WERI-Rb-1 (cell line): ENCODE measurements at regions not wholly inside any gene's neighbourhood (a gene's known extent, or its start where the extent isn't known, plus 50 kb on each side); places are given as distances from the start of the nearest gene placed in this dataset.

Source experiments
- DNase-seq: peaks from one replicate; pipeline ENCODE4 v3.0.0-alpha.2; 2020
- H3K27ac ChIP-seq: fragments of 250-450 bp; sonication (Bioruptor Pico); 2 replicates; pipeline ENCODE4 v1.5.1; 2020; ENCODE audit warnings: mild to moderate bottlenecking, moderate library complexity
- H3K27me3 ChIP-seq: fragments of 250-450 bp; sonication (Bioruptor Pico); 2 replicates; pipeline ENCODE4 v1.5.1; 2021; ENCODE audit warnings: mild to moderate bottlenecking, low read depth, moderate library complexity; ENCODE audit not compliant: insufficient read depth, severe bottlenecking
- H3K36me3 ChIP-seq: fragments of 250-450 bp; sonication (Bioruptor Pico); 2 replicates; pipeline ENCODE4 v1.5.1; 2020; ENCODE audit warnings: mild to moderate bottlenecking, moderate library complexity
- H3K4me3 ChIP-seq: 2 replicates; pipeline ENCODE4 v1.5.1; 2011; ENCODE audit warnings: low read depth, mild to moderate bottlenecking, control low read depth, low read length
- H3K9me3 ChIP-seq: fragments of 250-450 bp; sonication (Bioruptor Pico); 2 replicates; pipeline ENCODE4 v1.5.1; 2021; ENCODE audit warnings: mild to moderate bottlenecking, moderate library complexity; ENCODE audit not compliant: severe bottlenecking
- CTCF ChIP-seq: IDR thresholded peaks from 2 replicates; pipeline ENCODE4 v1.5.1; 2011; ENCODE audit warnings: low read depth, mild to moderate bottlenecking, control low read depth, inconsistent platforms, low read length

- no peak overlapping the region for H3K4me3 ChIP-seq
- no peaks in the 10 kb centered on the region for H3K36me3 ChIP-seq
- no peaks in the 10 kb centered on the region for H3K9me3 ChIP-seq
- no peak for TF ChIP-seq CTCF
- no peak overlapping the region for H3K27ac ChIP-seq
- H3K27me3 ChIP-seq, result no peaks in the 10 kb centered on the region
- DNase-seq, result no peak
Observed at GRCh38 chr5:23029290-23029689, 176.1 kb upstream of the CDH12 start.

- Histone ChIP-seq H3K9me3 (no peaks in the 10 kb centered on the region), H3K4me3 (no peak overlapping the region), H3K27me3 (no peaks in the 10 kb centered on the region), H3K27ac (no peak overlapping the region), H3K36me3 (no peaks in the 10 kb centered on the region)
- TF ChIP-seq CTCF, result no peak
- no peak for DNase-seq
Observed at GRCh38 chr5:23028445-23029021, 175.4 kb upstream of the CDH12 start.

DNA sequence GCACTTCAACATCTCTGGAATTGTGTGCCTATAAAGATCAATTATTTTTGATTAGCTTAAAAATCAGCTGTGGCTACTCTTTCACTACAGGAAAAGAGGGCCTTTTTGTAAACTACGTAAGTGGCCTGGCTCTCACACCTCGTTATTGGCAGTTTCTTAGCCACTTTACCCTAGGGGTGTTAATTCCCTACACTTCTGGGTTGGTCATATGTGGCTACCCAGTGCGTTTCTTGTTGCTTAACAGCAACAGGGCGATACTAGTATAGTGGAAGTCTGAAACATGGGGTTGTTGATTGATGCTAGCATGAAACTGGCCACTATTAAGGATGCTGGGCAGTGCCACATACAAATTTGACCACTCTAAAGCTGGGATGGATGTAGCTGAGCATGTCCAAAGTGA, 174.7 kb upstream of the CDH12 start:
- Histone ChIP-seq H3K27me3 (no peaks in the 10 kb centered on the region), H3K27ac (no peak overlapping the region), H3K36me3 (no peaks in the 10 kb centered on the region), H3K9me3 (no peaks in the 10 kb centered on the region), H3K4me3 (no peak overlapping the region)
- TF ChIP-seq CTCF, result no peak
- DNase-seq, result no peak

DNA sequence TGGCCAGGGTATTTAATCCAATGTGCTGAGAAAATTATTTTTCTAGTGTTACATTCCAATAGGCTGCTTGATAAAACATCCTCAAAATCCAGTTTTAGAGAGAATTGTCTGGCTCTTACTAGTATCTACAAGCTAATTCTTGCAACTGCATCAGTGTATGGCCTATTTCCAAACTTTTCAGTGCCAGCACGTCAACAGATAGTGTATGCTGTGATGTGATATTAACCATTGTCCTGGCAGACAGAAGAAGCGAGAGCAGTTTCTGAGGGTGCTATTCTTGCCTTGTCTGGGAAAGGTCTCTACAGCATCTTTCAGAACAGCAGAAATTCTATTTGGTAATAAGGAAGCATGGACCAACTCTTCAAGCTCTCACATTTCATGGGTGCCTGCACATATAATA, 174.2 kb upstream of the CDH12 start:
- H3K9me3 ChIP-seq, result no peaks in the 10 kb centered on the region
- DNase-seq, result no peak

DNA sequence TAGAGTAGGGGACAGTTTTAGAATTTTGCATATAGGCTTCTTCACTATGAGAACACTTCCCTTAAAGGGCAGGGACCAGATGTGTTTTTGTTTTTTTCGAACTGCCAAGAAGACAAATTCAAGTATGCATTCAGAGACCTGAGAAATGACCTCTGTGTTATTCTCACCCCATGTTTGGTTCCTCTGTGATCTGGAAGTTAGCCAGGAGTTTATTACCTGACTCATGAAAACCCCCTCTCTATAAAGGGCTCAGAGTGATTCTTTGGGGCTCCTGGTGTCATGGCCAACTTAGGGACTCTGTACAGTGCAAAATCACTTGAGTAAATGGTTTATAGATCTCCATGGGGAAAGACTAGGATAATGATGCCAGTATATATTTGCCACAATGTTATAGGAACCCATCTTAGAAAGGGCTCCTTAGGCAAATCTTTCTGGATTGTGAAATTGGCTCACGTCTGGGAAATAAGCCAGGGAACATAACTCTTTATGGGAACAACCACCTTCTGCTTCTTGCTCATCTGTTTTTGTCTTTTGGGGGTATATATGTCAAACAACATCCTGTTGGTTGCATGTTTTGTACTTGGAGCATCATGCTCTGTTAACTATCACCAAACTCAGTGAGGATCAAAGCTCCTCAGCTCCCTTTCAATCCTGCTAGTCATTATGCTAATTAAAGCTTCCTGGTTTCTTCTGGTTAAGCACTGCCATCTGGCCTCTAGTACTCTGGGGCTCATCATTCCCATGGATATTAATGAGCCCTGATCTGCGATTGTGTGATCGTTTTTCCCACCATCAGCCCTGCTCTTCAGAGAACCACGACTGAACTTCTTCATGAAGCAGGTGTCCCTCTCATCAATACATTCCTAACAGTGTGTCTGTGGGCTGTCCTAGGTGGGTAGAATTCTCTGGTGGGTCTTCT, 173.4 kb upstream of the CDH12 start:
- no peak for TF ChIP-seq CTCF
- H3K4me3 ChIP-seq, result no peak overlapping the region
- no peaks in the 10 kb centered on the region for H3K9me3 ChIP-seq
- H3K36me3 ChIP-seq, result no peaks in the 10 kb centered on the region
- DNase-seq, result peak; percentile 69
- no peaks in the 10 kb centered on the region for H3K27me3 ChIP-seq
- H3K27ac ChIP-seq, result no peak overlapping the region

More for the DNA sequence above, 174.2 kb upstream of the CDH12 start:
- Histone ChIP-seq H3K27me3 (no peaks in the 10 kb centered on the region), H3K27ac (no peak overlapping the region), H3K36me3 (no peaks in the 10 kb centered on the region), H3K4me3 (no peak overlapping the region)
- no peak for TF ChIP-seq CTCF
